Frontal cortex (tissue), 3 donors: ENCODE measurements at regions not wholly inside any gene's neighbourhood (a gene's known extent, or its start where the extent isn't known, plus 50 kb on each side); places are given as distances from the start of the nearest gene placed in this dataset.
A peak's percentile ranks its signal among the peaks of the same experiment; 100 is the strongest.
"Not testable (repeated sequence)": the region's sequence is repeated elsewhere in the genome, so short reads cannot be mapped to it uniquely, and the experiment has no call there.

ENCODE experiments used
- DNase-seq, 2 donors: peaks; one replicate each; pipeline ENCODE4 v3.0.0; 2012; ENCODE audit warnings: low spot score in 2 of 2
- FAIRE-seq: peaks from 2 replicates; lab custom pipeline; 2012; peaks lifted over from hg19 to GRCh38; lab: Jason Lieb, UNC
- donor health status: control.
- donor health status: control.
- donor health status: control.

DNA sequence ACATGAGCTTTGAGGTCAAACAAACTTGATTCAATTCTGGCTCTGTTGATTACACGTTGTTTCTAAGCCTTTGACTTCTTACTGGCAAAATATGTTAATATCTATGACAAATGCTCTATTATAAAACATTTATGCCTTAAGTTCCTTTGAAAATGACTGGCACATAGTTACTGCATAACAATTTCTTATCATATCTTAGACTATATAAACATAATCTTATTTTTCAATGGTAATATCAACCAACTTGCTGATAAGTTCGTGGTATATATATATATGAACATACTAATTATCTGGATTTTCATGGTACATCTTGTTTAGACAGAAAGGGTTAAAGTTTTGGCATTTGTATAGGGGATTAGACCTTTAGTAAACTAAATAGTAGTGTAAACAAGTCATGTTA lies 645.6 kb upstream of the ZNF804A start:
- no peak for FAIRE-seq

DNA sequence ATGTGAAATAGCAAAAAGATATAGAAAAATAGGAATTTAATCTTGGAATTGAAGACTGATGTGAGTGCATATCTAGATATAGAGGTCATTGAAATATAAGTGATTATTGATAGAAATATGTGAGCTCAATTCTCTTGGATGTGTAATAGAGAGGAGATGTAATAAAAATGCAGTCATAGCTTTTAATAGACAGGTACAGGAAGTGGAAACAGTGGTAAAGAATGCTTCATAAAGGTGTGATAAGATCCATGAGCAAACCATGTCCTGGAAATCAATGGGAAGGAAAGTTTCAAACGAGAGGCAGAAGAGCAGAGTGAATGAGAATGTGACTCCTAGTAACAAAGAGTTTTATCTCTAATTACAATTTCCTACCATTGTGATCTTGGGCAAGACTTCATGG lies 634.7 kb upstream of the ZNF804A start:
- DNase-seq, result no peak
- no peak for FAIRE-seq

More for the DNA sequence above, 645.6 kb upstream of the ZNF804A start:
- no peak for DNase-seq

DNA sequence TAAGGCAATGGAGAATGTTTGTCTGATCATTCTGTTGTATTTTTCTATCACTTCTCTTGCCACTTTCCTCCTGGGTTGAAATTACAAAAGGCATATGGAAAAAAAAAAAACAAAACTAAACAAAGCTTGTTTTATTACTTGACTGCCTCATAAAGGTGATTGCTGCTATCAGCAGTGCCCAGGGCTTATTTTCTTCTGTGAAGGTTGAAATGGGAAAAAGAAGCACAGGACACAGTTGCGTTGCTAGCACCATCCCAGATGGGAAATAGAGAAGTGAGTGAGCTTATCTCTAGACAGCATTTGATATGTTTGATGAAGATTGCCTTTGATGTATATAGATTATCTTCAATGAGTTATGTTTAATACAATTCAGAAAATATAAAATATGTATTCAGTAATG lies 633.8 kb upstream of the ZNF804A start:
- no peak for FAIRE-seq
- no peak for DNase-seq

DNA sequence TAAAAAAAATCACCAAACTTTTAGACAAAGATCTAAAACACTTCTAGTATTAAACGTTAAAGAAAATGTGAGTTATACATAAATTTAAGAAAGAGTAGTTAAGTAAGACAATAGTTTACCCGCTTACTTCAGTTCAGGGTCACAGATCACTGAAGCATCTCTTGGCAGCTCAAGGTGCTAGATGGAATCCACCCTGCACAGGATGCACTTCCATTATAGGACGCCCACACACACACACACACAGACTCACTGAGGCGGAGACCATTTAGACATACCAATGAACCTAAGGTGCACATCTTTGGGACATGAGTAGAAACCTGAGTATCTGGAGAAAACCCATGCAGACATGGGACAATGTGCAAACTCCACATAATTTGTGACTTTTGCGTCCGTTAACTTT lies 630.6 kb upstream of the ZNF804A start:
- no peak for FAIRE-seq
- DNase-seq, result no peak

DNA sequence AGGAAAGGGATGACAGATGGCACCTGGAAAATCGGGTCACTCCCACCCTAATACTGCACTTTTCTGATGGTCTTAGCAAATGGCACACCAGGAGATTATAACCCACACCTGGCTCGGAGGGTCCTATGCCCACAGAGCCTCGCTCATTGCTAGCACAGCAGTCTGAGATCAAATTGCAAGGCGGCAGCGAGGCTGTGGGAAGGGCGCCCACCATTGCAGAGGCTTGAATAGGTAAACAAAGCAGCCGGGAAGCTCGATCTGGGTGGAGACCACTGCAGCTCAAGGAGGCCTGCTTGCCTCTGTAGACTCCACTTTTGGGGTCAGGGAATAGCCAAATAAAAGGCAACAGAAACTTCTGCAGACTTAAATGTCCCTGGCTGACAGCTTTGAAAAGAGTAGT lies 622.7 kb upstream of the ZNF804A start:
- not testable (repeated sequence) for FAIRE-seq

DNA sequence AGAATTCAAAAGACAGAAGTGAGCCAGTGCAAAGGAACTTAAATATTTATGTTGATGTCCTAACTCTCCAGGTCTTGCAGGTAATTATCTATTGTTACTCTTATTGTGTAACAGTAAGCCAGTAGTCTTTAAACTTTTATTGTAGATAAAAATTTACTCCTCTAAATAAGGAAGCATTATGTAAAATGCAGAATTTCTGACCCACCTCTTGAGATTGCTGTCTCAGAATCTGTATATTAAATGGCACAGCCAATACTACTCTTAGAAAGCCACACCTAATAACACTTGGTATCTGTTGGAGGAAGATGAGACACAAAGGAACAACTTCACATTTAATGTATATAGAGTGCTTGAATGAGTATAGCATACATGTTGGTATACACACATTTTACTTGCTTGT lies 613.5 kb upstream of the ZNF804A start:
- no peak for FAIRE-seq
- no peak for DNase-seq

More for the DNA sequence above, 622.7 kb upstream of the ZNF804A start:
- not testable (repeated sequence) for DNase-seq

DNA sequence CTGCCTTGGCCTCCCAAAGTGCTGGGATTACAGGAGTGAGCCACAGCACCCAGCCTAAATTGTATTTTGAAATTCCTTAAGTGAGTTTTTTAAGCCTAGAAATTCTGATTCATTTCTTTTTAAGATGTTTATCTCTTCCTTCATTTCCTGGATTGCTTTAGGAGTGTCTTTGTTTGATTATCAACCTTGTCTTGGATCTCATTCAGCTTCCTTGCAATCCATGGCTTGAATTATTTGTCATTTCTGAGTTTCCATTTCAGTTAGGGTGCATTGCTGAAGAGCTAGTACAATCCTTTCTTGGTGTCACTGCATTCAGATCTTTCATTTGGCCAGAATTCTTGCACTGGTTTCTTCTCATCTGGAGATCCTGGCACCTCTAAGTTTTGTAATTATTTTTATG lies 606.4 kb upstream of the ZNF804A start:
- DNase-seq (no peak), FAIRE-seq (no peak)

DNA sequence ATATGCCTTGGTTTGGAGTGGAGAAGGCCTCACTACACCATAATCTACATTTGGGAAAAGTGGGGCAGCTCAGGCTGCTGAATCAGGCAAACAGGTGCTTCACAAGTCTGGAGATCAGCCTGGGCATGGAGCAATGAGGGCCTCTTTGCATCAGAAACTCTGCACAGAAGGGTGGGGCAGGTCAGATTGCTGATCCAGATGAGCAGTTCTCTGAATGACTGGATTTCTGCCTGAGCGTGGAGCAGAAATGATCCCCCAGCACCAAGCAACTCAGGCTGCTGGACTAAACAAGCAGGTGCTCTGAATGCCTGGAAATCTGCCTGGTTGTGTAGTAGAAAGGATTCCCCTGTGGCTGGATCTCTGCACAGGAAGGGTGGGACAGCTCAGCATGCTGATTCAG lies 605.3 kb upstream of the ZNF804A start:
- FAIRE-seq, result no peak
- no peak for DNase-seq

DNA sequence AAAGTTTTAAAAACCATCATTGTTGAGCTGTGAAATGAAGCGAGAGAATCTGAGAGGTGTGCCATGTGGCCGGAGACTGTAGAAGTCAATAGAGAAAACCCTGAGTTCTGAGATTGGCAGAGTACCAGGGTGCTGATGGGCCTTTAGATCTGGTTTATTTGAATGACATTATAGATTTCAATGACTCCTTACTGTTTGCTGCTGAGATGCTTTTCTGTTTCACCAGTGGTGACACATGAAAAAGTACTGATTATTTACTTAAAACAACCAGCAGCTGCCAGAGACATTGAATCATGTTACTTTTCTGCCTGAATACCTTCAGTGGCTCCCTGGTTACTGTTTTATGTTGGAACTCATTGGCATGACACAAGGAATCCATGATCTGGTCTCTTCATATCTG lies 602.7 kb upstream of the ZNF804A start:
- DNase-seq (no peak), FAIRE-seq (no peak)

DNA sequence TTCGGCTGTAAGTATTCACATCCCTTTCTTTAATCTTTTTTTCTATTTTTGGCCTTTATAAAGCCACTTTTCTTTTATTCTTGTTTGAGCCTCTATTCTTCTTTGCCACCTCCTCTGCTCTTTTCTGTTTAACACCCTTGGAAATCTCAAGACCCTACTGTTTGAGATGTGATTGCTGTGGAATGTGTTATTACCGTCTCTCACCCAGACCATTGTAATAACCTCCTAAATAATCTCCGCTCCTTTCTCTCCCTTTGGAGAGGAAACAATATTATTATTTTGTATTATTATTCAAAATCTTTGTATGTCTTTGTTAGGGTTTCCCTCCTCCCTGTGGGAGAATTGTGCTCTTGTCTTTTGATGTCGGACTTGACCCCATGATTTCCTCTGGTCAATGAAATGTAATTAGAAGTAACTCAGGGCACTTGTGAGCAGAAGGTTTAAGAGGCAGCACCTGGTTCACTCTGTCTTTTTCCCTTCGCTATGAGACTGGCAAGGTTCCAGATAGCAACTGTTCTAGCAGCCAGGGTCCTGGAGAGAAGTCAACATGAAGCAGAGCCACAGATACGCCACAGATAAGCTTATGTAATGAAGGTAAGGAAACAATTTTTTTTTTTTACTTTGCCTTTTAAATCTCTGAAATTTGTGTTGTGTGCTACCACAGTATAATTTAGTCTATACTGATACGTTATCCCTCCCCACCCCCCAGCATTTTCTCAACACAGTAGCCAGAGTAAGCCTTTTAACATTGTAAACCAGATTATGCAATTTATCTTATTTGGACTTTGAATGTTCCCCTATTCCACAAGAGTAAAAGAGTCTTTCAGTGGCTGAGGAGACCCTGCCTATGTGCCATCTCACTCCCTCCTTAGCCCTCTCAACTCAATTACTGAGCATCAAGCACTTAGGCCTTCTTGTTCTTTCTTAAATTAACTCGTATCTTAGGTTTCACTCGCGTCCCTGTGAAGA lies 601.2 kb upstream of the ZNF804A start:
- no peak for FAIRE-seq
- DNase-seq, result no peak

DNA sequence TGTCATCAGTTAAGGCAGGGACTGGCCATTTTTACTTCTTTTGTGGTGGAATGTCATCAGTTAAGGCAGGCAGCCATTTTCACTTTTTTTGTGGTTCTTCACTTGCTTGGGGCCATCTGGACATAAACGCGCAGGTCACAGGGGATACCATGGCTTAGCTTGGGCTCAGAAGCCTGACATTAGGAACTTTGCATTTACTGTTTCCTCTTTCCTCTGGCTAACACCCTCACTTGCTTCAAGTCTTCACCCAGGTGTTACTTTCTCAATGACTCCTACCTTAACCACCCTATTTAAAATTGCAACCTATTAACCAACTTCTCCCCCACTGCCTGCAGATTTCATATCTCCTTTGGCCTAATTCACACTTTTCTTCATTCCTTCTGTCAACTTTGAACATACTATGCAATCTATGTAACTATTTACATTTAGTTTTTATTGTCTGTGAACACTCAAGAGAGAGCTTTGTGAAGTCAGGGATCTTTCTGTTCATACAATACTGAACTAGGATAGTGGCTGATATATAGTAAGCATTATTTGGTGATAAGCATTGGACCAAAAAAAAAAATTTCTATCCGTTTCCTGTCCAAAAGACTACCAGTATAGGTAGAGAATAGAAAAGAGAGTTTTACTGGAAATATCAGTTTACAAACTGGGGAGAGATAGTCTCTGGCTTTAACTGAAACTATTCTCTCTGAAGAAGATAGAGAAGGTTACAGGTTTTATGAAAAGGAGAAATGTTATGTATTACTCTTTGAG lies 600.1 kb upstream of the ZNF804A start:
- FAIRE-seq (no peak), DNase-seq (no peak)

DNA sequence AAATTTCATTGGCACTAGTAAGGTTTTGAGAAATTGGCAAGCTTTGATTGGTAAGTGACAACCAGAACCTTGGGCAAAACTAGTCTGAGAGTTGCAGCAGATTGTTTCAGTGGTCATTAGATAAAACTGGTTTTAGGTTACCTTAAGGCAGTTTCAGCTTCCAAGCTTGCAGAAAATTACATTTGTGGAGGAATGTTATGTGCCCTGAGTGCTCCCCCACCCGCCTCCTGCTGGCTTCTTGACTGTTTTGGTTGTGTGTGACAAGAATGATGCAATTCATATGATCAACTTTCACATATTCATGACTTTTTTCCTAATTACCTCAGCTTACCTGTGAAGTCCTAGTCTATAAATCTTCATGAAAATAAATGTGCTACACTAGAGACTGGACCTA lies 599.5 kb upstream of the ZNF804A start:
- DNase-seq (no peak), FAIRE-seq (no peak)

DNA sequence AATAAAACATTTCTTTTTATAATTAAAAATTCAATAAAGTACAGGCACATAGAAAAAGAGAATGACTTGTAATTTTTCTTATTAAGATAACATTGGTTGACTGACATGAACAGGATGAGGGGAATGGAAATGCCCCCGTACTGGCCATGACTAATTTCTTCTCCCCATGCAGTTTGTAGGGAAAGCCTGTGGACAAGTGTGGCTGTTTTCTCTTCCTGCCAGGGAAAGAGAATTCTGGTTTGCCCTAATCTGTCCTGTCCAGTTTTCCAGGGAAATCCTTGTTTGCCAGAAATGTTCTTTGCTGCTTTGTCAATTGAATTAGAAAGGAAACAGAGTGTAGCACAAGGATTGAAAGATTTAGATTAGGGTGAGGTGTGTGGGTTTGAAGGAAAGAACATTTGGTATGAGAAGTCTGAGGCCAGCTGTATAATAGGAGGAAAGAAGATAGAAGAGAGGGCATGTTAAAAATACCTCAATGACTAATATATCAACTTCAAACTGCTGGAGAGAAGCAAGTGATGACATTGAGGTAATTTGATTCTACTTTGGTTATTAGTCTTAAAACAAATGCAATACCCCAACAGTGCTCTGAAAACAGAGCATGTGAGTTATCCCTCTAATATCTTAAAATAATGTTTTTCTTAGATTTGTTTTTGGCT lies 593.9 kb upstream of the ZNF804A start:
- FAIRE-seq (no peak), DNase-seq (peak in 1 of 2 donors; percentile 1)

DNA sequence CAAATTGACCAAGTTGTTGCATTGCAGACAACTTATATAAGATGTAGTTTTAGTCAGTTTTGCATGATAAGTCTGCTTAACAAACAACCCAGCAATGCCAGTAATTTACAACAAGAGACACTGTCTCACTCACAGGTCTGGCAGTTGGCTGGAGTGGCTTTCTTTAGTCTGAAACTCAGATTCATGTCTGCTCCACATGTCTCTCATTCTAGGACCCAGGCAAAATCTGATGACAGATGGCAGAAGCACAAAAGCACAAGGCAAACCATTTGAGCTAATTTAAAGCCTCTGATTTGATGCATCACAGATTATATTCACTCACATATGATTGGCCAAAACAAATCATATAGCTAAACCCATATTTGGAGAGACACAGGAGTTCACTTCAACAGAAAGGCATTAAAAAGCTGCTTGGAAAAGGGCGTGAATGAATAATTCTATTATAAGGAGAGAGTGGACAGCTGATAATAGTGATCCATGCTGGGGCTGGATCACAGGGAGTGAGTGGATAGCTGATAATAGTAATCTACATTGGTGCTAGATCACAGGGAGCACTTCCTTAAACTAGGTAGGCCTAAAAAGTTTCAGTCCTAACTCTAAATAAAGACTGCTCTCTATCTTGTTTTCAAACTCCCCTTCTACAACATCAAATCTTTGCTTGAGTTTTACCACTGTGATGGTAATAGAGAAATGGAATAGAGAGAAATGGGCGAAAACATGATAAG lies 593.2 kb upstream of the ZNF804A start:
- DNase-seq (no peak), FAIRE-seq (no peak)

DNA sequence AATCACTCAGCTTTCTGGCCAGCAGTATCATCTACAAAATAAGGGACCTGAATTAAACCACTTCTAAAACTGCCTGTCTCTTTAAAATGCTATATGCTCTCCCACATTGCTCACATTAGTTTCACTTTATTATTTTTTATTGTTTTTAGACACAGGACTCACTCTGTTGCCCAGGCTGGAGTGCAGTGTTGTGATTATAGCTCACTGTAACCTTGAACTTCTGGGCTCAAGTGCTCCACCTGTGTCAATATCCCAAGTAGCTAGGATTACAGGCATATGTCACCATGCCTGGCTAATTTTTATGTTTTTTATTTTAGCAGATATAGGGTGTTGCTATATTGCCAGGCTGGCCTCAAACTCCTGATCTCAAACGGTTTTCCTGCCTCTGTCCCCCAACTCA lies 591.3 kb upstream of the ZNF804A start:
- DNase-seq (no peak), FAIRE-seq (no peak)

DNA sequence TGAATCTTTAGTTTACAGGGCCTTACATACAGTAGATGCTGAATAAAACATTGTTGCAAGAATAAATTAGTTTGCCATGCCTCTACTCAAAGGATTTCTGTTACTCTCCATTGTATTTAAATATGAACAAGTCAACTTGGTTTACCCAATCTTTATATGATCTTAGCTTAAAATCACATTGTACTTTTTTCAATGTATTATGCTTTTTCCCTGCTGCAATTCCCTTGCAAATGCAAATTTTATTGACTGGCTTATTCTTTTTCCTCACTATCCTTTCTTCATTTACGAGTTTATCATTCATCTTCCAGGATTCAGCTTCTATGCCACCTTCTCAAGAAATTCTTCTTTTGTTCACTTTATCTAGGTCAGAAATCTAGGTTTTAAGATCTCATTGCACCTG lies 571.4 kb upstream of the ZNF804A start:
- no peak for FAIRE-seq

DNA sequence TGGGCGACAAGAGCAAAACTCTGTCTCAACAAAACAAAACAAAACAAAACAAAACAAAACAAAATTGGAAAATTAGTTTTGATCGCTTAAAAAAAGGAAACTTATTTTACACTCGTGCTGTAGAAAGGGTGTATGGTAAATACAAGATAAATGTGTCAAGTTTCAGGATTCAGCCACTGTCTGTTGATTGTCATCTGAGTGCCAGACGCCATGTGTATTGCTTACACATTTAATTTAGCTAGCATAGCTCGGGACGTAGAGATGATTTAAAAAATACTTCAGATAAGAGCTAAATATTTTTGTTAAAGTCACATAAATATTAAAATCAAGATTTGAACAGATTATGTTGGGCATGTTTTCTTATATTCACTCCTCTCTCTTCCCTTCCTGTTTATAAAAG lies 568.1 kb upstream of the ZNF804A start:
- DNase-seq, result no peak
- no peak for FAIRE-seq

More for the DNA sequence above, 571.4 kb upstream of the ZNF804A start:
- no peak for DNase-seq

DNA sequence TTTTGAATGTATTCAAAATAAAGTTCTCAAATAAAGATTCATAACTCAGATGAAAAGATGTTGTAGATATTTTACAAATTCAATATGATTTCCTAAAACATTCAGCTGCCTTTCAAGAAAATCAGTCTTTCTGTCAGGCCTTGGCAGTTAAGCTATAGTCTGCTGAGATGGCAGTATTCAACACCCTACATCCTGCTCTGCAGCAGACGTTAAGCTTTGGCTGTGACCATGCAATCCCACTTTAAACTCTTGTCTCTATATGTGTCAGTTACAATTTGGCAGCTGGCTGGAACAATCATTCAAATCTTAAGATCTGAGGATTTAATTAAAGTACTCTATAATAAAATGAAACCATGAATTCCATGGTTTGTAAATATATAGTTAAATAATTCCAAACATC lies 567.3 kb upstream of the ZNF804A start:
- no peak for DNase-seq
- FAIRE-seq, result no peak

DNA sequence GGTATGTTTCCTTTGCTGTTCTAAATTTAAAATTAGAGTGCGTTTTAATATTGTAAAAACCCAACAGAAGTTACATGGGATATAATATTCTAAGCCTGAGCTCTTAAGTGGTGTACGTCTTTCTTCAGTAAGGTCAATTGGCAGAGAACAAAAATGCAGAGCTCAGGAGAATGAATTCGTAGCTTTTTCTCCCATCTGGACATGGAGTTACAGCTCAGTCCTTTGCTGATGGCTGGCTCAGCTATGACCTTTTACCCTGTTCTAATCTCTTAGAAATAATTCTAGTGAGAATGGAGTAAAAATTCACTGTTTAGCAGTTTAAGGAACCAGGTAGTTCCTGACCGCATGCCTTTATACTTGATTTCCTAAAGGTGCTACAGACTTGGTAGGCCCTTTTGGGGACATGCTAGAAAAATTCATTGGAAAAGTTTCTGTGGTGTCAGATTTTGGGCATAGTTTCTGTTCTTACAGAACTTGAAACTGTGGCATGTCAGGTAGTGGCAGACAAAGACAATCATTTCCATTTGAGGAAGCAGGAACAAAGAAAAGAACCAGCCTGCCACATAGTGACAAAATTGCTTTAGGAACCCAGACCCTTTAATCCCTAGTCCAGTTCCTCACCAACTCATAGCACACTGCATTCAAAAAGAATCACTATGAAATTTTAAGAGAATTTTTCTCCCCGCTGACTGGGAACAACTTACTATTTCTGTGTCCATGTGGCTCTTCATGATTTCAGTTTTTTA lies 566.8 kb upstream of the ZNF804A start:
- FAIRE-seq (no peak), DNase-seq (no peak)
